ENCODE measurements at regions not wholly inside any gene's neighbourhood (a gene's known extent, or its start where the extent isn't known, plus 50 kb on each side); places are given as distances from the start of the nearest gene placed in this dataset.

DNA sequence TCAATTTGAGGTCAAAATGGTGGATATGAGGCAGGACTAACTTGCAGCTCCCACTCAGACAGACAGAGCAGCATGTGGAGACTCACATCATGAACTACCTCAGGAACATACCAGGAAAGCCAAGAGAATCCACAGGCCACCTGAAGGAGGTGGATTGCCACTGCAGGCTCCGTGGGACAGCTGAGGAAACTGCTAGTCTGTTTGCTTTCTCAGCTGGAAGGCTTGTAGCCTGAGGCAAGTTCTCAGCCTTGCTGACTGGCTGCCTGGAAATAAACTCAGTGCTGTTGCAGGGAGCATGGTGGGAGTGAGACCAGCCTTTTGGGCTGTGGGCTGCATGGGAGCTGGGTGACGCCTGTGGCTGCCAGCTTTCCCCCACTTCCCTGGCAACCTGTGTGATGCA is 202.9 kb downstream of the ZNF248 start:
- no peaks in the 10 kb centered on the region for H3K9me2 ChIP-seq (ENCODE audit: insufficient read depth)
- peaks cover 6% of the 10 kb centered on the region for H3K27me3 Mint-ChIP-seq (ENCODE audit: insufficient read depth, low read depth, poor library complexity)
- no peaks in the 10 kb centered on the region for H4K20me1 ChIP-seq (replicated peaks; ENCODE audit: insufficient read depth)
- TF ChIP-seq NANOG (IDR thresholded peaks at IDR 0.05; ENCODE audit: borderline replicate concordance) (no peak), ZNF114 (CRISPR knock-in tag; IDR thresholded peaks at IDR 0.05) (no peak), POLR2AphosphoS5 (IDR thresholded peaks at IDR 0.05; ENCODE audit: low read depth) (no peak), EZH2phosphoT487 (IDR thresholded peaks at IDR 0.05; ENCODE audit: unreplicated experiment) (no peak), CREB1 (CRISPR knock-in tag; IDR thresholded peaks at IDR 0.05; ENCODE audit: low read depth) (no peak), STAT1 (IDR thresholded peaks at IDR 0.05; ENCODE audit: unreplicated experiment) (no peak), EZH2 (IDR thresholded peaks at IDR 0.05; ENCODE audit: low read depth, unreplicated experiment) (no peak), ZNF331 (CRISPR knock-in tag; IDR thresholded peaks at IDR 0.05; ENCODE audit: low read depth) (no peak), JUNB (IDR thresholded peaks at IDR 0.05; ENCODE audit: unreplicated experiment) (no peak)
- TF ChIP-seq, protein P1, sequence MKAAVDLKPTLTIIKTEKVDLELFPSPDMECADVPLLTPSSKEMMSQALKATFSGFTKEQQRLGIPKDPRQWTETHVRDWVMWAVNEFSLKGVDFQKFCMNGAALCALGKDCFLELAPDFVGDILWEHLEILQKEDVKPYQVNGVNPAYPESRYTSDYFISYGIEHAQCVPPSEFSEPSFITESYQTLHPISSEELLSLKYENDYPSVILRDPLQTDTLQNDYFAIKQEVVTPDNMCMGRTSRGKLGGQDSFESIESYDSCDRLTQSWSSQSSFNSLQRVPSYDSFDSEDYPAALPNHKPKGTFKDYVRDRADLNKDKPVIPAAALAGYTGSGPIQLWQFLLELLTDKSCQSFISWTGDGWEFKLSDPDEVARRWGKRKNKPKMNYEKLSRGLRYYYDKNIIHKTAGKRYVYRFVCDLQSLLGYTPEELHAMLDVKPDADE (IDR thresholded peaks at IDR 0.05) = no peak
- TF ChIP-seq, protein P2, sequence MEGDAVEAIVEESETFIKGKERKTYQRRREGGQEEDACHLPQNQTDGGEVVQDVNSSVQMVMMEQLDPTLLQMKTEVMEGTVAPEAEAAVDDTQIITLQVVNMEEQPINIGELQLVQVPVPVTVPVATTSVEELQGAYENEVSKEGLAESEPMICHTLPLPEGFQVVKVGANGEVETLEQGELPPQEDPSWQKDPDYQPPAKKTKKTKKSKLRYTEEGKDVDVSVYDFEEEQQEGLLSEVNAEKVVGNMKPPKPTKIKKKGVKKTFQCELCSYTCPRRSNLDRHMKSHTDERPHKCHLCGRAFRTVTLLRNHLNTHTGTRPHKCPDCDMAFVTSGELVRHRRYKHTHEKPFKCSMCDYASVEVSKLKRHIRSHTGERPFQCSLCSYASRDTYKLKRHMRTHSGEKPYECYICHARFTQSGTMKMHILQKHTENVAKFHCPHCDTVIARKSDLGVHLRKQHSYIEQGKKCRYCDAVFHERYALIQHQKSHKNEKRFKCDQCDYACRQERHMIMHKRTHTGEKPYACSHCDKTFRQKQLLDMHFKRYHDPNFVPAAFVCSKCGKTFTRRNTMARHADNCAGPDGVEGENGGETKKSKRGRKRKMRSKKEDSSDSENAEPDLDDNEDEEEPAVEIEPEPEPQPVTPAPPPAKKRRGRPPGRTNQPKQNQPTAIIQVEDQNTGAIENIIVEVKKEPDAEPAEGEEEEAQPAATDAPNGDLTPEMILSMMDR (conservative IDR thresholded peaks at IDR 0.05; ENCODE audit: low read depth in 2 of 2) = no peak
- TF ChIP-seq, protein P3, sequence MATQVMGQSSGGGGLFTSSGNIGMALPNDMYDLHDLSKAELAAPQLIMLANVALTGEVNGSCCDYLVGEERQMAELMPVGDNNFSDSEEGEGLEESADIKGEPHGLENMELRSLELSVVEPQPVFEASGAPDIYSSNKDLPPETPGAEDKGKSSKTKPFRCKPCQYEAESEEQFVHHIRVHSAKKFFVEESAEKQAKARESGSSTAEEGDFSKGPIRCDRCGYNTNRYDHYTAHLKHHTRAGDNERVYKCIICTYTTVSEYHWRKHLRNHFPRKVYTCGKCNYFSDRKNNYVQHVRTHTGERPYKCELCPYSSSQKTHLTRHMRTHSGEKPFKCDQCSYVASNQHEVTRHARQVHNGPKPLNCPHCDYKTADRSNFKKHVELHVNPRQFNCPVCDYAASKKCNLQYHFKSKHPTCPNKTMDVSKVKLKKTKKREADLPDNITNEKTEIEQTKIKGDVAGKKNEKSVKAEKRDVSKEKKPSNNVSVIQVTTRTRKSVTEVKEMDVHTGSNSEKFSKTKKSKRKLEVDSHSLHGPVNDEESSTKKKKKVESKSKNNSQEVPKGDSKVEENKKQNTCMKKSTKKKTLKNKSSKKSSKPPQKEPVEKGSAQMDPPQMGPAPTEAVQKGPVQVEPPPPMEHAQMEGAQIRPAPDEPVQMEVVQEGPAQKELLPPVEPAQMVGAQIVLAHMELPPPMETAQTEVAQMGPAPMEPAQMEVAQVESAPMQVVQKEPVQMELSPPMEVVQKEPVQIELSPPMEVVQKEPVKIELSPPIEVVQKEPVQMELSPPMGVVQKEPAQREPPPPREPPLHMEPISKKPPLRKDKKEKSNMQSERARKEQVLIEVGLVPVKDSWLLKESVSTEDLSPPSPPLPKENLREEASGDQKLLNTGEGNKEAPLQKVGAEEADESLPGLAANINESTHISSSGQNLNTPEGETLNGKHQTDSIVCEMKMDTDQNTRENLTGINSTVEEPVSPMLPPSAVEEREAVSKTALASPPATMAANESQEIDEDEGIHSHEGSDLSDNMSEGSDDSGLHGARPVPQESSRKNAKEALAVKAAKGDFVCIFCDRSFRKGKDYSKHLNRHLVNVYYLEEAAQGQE (IDR thresholded peaks at IDR 0.05; ENCODE audit: unreplicated experiment) = no peak
- TF ChIP-seq, protein P4, sequence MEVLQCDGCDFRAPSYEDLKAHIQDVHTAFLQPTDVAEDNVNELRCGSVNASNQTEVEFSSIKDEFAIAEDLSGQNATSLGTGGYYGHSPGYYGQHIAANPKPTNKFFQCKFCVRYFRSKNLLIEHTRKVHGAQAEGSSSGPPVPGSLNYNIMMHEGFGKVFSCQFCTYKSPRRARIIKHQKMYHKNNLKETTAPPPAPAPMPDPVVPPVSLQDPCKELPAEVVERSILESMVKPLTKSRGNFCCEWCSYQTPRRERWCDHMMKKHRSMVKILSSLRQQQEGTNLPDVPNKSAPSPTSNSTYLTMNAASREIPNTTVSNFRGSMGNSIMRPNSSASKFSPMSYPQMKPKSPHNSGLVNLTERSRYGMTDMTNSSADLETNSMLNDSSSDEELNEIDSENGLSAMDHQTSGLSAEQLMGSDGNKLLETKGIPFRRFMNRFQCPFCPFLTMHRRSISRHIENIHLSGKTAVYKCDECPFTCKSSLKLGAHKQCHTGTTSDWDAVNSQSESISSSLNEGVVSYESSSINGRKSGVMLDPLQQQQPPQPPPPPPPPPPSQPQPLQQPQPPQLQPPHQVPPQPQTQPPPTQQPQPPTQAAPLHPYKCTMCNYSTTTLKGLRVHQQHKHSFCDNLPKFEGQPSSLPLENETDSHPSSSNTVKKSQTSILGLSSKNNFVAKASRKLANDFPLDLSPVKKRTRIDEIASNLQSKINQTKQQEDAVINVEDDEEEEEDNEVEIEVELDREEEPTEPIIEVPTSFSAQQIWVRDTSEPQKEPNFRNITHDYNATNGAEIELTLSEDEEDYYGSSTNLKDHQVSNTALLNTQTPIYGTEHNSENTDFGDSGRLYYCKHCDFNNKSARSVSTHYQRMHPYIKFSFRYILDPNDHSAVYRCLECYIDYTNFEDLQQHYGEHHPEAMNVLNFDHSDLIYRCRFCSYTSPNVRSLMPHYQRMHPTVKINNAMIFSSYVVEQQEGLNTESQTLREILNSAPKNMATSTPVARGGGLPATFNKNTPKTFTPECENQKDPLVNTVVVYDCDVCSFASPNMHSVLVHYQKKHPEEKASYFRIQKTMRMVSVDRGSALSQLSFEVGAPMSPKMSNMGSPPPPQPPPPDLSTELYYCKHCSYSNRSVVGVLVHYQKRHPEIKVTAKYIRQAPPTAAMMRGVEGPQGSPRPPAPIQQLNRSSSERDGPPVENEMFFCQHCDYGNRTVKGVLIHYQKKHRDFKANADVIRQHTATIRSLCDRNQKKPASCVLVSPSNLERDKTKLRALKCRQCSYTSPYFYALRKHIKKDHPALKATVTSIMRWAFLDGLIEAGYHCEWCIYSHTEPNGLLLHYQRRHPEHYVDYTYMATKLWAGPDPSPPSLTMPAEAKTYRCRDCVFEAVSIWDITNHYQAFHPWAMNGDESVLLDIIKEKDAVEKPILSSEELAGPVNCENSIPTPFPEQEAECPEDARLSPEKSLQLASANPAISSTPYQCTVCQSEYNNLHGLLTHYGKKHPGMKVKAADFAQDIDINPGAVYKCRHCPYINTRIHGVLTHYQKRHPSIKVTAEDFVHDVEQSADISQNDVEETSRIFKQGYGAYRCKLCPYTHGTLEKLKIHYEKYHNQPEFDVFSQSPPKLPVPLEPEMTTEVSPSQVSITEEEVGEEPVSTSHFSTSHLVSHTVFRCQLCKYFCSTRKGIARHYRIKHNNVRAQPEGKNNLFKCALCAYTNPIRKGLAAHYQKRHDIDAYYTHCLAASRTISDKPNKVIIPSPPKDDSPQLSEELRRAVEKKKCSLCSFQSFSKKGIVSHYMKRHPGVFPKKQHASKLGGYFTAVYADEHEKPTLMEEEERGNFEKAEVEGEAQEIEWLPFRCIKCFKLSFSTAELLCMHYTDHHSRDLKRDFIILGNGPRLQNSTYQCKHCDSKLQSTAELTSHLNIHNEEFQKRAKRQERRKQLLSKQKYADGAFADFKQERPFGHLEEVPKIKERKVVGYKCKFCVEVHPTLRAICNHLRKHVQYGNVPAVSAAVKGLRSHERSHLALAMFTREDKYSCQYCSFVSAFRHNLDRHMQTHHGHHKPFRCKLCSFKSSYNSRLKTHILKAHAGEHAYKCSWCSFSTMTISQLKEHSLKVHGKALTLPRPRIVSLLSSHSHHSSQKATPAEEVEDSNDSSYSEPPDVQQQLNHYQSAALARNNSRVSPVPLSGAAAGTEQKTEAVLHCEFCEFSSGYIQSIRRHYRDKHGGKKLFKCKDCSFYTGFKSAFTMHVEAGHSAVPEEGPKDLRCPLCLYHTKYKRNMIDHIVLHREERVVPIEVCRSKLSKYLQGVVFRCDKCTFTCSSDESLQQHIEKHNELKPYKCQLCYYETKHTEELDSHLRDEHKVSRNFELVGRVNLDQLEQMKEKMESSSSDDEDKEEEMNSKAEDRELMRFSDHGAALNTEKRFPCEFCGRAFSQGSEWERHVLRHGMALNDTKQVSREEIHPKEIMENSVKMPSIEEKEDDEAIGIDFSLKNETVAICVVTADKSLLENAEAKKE (CRISPR knock-in tag; IDR thresholded peaks at IDR 0.05) = no peak
- ATAC-seq (no peak), DNase-seq (ENCODE audit: low spot score) (no peak)
- no peaks in the 10 kb centered on the region for H3K36me3 ChIP-seq (ENCODE audit: insufficient read depth)
- H3K36me3 Mint-ChIP-seq (ENCODE audit: low read depth) = peaks cover 38% of the 10 kb centered on the region
- H3K27me3 ChIP-seq (ENCODE audit: insufficient read depth) = no peaks in the 10 kb centered on the region
- no peaks in the 10 kb centered on the region for H3K4me1 Mint-ChIP-seq
- no peak overlapping the region for H3K4me3 ChIP-seq
- H3K79me2 ChIP-seq (replicated peaks; ENCODE audit: insufficient read depth) = no peaks in the 10 kb centered on the region
- H2AFZ ChIP-seq = no peak overlapping the region
- no peak overlapping the region for H3K4me3 Mint-ChIP-seq
- no peaks in the 10 kb centered on the region for H3K4me1 ChIP-seq (ENCODE audit: insufficient read depth)
- no peak overlapping the region for H3K27ac Mint-ChIP-seq
- no peak overlapping the region for H3K4me2 ChIP-seq
- H3K27ac ChIP-seq (ENCODE audit: low read depth) = no peak overlapping the region
- no peaks in the 10 kb centered on the region for H3F3A ChIP-seq (replicated peaks; ENCODE audit: low read depth)
- H3K9me3 Mint-ChIP-seq = peaks cover 98% of the 10 kb centered on the region
